CD4-positive, alpha-beta T cell (primary cell): ENCODE measurements at regions not wholly inside any gene's neighbourhood (a gene's known extent, or its start where the extent isn't known, plus 50 kb on each side); places are given as distances from the start of the nearest gene placed in this dataset.

Experiments used
- ATAC-seq: fragments of 200-7000 bp; cut with Tn5 transposase; one replicate; pipeline ENCODE4 v1.10.0; 2022; ENCODE audit warnings: mild to moderate bottlenecking; ENCODE audit not compliant: poor library complexity
- CTCF ChIA-PET: fragments of 350-600 bp; sonication (Branson Sonifier 250); formaldehyde crosslinking; loops from one replicate; lab custom pipeline; 2021; ENCODE audit warnings: antibody characterized with exemption, inconsistent platforms; lab: Charles Lee
- POLR2A ChIA-PET: fragments of 350-600 bp; sonication (Branson Sonifier 250); formaldehyde crosslinking; loops from one replicate; lab custom pipeline; 2021; ENCODE audit warnings: antibody characterized with exemption, inconsistent platforms; lab: Charles Lee
- DNase-seq, 14 experiments: peaks; one replicate each; pipeline ENCODE4 v3.0.0-alpha.2; 2013 to 2020; ENCODE audit warnings: mixed read lengths in 2 of 14
- H3K27ac ChIP-seq, 2 donors: one replicate each; pipeline versions ENCODE4 v1.5.1 to v1.7.0; 2013; ENCODE audit warnings: low read length in 2 of 2, low read depth in 1 of 2, mild to moderate bottlenecking in 1 of 2
- H3K27me3 ChIP-seq, 2 experiments: 1 replicate in 1 of 2; 2 replicates in 1 of 2; pipeline versions ENCODE4 v1.6.1 to v1.7.0; 2013; ENCODE audit warnings: low read length in 2 of 2, control low read depth in 1 of 2, mild to moderate bottlenecking in 1 of 2, moderate library complexity in 1 of 2; ENCODE audit not compliant: insufficient read depth in 2 of 2, control insufficient read depth in 1 of 2
- H3K36me3 ChIP-seq: one replicate; pipeline ENCODE4 v1.6.1; 2013; ENCODE audit warnings: low read length, control low read depth; ENCODE audit not compliant: insufficient read depth
- H3K4me1 ChIP-seq: one replicate; pipeline ENCODE4 v1.6.1; 2013; ENCODE audit warnings: low read length, control low read depth; ENCODE audit not compliant: insufficient read depth
- H3K4me3 ChIP-seq: one replicate; pipeline ENCODE4 v1.5.1; 2013; ENCODE audit warnings: mild to moderate bottlenecking, low read length, moderate library complexity
- H3K9me3 ChIP-seq, 2 experiments: 1 replicate in 1 of 2; 2 replicates in 1 of 2; pipeline versions ENCODE4 v1.6.1 to v1.7.0; 2013; ENCODE audit warnings: low read length in 2 of 2, mild to moderate bottlenecking in 2 of 2, control low read depth in 1 of 2, moderate library complexity in 1 of 2; ENCODE audit not compliant: control insufficient read depth in 1 of 2, insufficient read depth in 1 of 2
- H3K27ac Mint-ChIP-seq: one replicate; pipeline ENCODE4 v1.8.0; 2020; ENCODE audit warnings: mixed read lengths
- H3K27me3 Mint-ChIP-seq: one replicate; pipeline ENCODE4 v1.8.0; 2021; ENCODE audit warnings: mixed read lengths
- H3K36me3 Mint-ChIP-seq: one replicate; pipeline ENCODE4 v1.8.0; 2021; ENCODE audit warnings: low read depth, mixed read lengths
- H3K4me1 Mint-ChIP-seq: one replicate; pipeline ENCODE4 v1.8.0; 2021; ENCODE audit warnings: low read depth, mixed read lengths
- H3K4me3 Mint-ChIP-seq: one replicate; pipeline ENCODE4 v1.8.0; 2020; ENCODE audit warnings: mild to moderate bottlenecking, mixed read lengths
- H3K9me3 Mint-ChIP-seq: one replicate; pipeline ENCODE4 v1.8.0; 2020; ENCODE audit warnings: mixed read lengths
- intact Hi-C, 2 experiments: fragments of 100-400 bp; cut with DNase I in 1 of 2; cut with micrococcal nuclease in 1 of 2; formaldehyde crosslinking; loops; one replicate each; pipeline versions ENCODE4 v1.15.1 to v1.9.0; 2023 to 2025; cut with DNase I, micrococcal nuclease
- TF ChIP-seq, protein P1 (sequence below): fragments of 200-600 bp; IDR thresholded peaks from one replicate; pipeline ENCODE4 v1.8.0; 2022; ENCODE audit warnings: antibody characterized with exemption, mild to moderate bottlenecking

DNA sequence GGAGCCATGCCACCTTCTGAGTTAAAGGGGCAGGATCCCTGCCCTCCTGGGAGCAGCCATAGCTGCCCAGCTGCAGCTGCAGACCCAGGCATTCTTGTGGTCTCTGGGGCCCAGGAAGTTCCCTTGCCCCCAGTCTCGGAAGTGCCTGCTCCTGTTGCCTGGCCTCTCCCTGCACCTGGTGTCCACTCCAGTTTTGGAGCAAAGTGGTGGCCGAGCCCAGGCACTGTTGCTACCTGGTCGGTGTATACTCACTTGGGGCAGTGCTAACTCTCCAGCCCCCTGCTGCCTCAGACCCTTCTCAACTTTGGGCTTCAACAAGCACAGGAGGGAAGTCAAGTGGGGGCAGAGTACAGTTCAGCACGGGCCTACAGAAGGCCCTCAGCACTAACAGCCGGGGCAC lies 352.9 kb upstream of the NCAM2 start:
- Histone ChIP-seq H3K36me3 (no peaks in the 10 kb centered on the region), H3K27ac (no peak overlapping the region), H3K4me1 (no peaks in the 10 kb centered on the region), H3K27me3 (no peaks in the 10 kb centered on the region), H3K9me3 (peaks cover 0 to 22% of the 10 kb centered on the region in 2 experiments), H3K4me3 (no peak overlapping the region)
- TF ChIP-seq, protein P1, sequence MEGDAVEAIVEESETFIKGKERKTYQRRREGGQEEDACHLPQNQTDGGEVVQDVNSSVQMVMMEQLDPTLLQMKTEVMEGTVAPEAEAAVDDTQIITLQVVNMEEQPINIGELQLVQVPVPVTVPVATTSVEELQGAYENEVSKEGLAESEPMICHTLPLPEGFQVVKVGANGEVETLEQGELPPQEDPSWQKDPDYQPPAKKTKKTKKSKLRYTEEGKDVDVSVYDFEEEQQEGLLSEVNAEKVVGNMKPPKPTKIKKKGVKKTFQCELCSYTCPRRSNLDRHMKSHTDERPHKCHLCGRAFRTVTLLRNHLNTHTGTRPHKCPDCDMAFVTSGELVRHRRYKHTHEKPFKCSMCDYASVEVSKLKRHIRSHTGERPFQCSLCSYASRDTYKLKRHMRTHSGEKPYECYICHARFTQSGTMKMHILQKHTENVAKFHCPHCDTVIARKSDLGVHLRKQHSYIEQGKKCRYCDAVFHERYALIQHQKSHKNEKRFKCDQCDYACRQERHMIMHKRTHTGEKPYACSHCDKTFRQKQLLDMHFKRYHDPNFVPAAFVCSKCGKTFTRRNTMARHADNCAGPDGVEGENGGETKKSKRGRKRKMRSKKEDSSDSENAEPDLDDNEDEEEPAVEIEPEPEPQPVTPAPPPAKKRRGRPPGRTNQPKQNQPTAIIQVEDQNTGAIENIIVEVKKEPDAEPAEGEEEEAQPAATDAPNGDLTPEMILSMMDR: no peak
- H3K4me3 Mint-ChIP-seq: no peak overlapping the region
- no peaks in the 10 kb centered on the region for H3K36me3 Mint-ChIP-seq
- no peak overlapping the region for H3K27ac Mint-ChIP-seq
- CTCF ChIA-PET: no interaction called here
- intact Hi-C loops: no loop called here
- H3K9me3 Mint-ChIP-seq: peaks cover 2% of the 10 kb centered on the region
- no peak for ATAC-seq
- no peak for DNase-seq
- no peaks in the 10 kb centered on the region for H3K4me1 Mint-ChIP-seq
- H3K27me3 Mint-ChIP-seq: no peaks in the 10 kb centered on the region
- POLR2A ChIA-PET: no interaction called here

DNA sequence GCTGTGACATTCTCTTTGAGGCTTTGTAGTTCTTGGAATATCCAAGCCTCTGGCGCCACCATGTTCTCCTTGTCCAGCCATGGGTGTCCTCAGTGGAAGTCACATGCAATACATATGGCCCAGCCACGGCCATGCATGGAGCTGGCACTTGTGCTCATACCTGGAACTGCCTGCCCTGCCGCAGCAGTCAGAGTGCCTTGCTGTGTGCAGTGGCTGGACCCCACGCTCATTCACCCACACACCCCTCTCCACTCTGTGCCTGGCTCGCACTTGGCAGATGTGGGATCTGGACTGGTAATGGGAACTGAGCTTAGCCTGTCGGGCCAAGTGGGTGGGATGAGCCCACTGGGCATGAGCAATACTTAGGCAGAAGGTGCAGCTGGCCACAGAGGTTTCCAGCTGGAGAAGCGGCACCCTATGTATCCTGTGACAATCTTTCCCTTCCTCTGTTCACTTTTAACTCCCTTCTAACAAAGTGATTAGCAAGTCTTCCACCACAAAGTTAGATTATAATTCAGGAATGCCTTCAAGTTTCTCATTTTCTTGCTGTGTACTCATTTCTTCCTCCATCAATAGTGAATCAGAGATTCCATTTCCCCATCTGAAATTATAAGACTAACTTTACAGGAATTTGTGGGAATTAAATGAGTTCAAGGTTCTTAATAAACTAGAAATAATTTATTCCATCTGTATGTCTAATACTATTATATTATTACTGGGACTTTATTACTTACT lies 351.6 kb upstream of the NCAM2 start:
- H3K4me3 Mint-ChIP-seq: no peak overlapping the region
- ChIA-PET CTCF (no interaction called here), POLR2A (no interaction called here)
- no peaks in the 10 kb centered on the region for H3K4me1 Mint-ChIP-seq
- TF ChIP-seq, protein P1: no peak
- no peak for DNase-seq
- Histone ChIP-seq H3K9me3 (peaks cover 0 to 20% of the 10 kb centered on the region in 2 experiments), H3K27ac (no peak overlapping the region), H3K36me3 (no peaks in the 10 kb centered on the region), H3K27me3 (no peaks in the 10 kb centered on the region), H3K4me3 (no peak overlapping the region), H3K4me1 (no peaks in the 10 kb centered on the region)
- intact Hi-C loops: no loop called here
- no peaks in the 10 kb centered on the region for H3K27me3 Mint-ChIP-seq
- no peaks in the 10 kb centered on the region for H3K36me3 Mint-ChIP-seq
- no peak for ATAC-seq
- no peak overlapping the region for H3K27ac Mint-ChIP-seq
- H3K9me3 Mint-ChIP-seq: peaks cover under 1% of the 10 kb centered on the region

DNA sequence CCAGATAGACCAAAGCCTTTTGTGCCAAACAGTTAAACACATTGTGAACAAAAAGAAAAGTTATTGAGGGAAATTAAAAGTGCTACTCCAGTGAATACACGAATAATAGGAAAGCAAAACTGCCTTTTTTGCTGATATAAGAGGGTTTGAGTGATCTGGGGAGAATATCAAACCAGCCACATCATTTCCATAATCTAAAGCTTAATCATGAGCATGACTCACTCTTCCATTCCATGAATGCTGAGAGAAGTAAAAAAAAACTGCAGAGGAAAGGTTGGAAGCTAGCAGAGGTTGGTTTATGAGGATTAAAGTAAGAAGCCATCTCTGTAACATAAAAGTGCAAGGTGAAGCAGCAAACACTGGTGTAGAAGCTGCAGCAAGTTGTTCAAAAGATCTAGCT lies 350.6 kb upstream of the NCAM2 start:
- no peaks in the 10 kb centered on the region for H3K9me3 Mint-ChIP-seq
- no peak overlapping the region for H3K27ac Mint-ChIP-seq
- H3K36me3 Mint-ChIP-seq: no peaks in the 10 kb centered on the region
- Histone ChIP-seq H3K36me3 (no peaks in the 10 kb centered on the region), H3K4me3 (no peak overlapping the region), H3K27me3 (no peaks in the 10 kb centered on the region), H3K27ac (no peak overlapping the region), H3K4me1 (no peaks in the 10 kb centered on the region), H3K9me3 (peaks cover 0 to 20% of the 10 kb centered on the region in 2 experiments)
- no peak for ATAC-seq
- ChIA-PET CTCF (no interaction called here), POLR2A (no interaction called here)
- H3K27me3 Mint-ChIP-seq: no peaks in the 10 kb centered on the region
- intact Hi-C loops: no loop called here
- no peak overlapping the region for H3K4me3 Mint-ChIP-seq
- DNase-seq: no peak
- H3K4me1 Mint-ChIP-seq: no peaks in the 10 kb centered on the region
- TF ChIP-seq, protein P1: no peak
